Stimulated activated CD4-positive, alpha-beta T cell treated with anti-CD3 and anti-CD28 coated beads, Interleukin-2, amount 100 ng/mL, for 48 hours (primary cell): ENCODE measurements at regions not wholly inside any gene's neighbourhood (a gene's known extent, or its start where the extent isn't known, plus 50 kb on each side); places are given as distances from the start of the nearest gene placed in this dataset.
A peak's percentile ranks its signal among the peaks of the same experiment; 100 is the strongest.
"Not testable (repeated sequence)": the region's sequence is repeated elsewhere in the genome, so short reads cannot be mapped to it uniquely, and the experiment has no call there.

Experiments
- DNase-seq, 2 donors: peaks; one replicate each; pipeline ENCODE4 v3.0.0-alpha.2; 2020

GRCh38 chr11:135075740-135076139 lies 663.7 kb upstream of the B3GAT1 start:
- peak; percentile 64 to 65 for DNase-seq

- DNase-seq = no peak
Measured at GRCh38 chr11:135074397-135074998, 662.5 kb upstream of the B3GAT1 start.

DNA sequence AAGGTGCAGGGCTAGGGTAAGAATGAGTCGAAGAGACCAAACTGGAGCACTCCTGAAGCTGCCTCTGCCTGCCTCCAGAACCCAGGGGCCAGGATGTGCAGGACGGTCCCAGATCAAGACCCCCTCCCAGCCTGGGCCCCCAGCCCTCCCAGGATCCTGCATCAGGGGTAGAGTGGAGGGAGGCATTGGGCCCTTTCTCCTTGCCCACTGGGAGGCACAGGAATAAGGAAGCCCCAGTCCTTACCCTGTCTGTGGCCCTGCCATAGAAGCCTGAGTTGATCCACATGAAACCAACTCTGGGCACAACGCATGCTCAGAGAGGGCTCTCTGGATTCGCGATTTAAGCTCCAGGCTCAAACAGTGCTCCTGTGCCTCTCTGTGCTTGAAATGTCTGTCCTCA lies 661.8 kb upstream of the B3GAT1 start:
- no peak for DNase-seq

GRCh38 chr11:135073381-135073780 lies 661.3 kb upstream of the B3GAT1 start:
- DNase-seq = no peak

DNA sequence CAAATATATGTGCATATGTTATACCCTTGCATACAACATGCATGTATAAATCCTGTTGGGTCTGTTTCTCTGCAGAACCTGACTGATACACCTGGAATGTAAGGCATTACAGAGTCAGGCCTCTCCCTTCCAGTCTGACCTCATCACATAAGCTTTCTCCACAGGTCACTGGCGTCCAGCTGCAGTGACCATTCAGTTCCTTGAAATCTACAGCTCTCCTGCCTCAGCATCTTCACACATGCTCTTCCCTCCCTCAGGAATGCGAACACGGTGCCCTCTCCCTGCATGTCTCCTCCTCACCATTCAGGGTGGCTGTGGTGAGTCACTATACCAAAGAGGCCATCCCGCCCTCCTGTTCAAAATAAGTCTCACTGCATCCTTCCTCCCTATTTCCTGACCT lies 657.8 kb upstream of the B3GAT1 start:
- no peak for DNase-seq

- no peak for DNase-seq
Measured at GRCh38 chr11:135069063-135069462, 657.0 kb upstream of the B3GAT1 start.

- no peak for DNase-seq
Measured at GRCh38 chr11:135062994-135063393, 651.0 kb upstream of the B3GAT1 start.

DNA sequence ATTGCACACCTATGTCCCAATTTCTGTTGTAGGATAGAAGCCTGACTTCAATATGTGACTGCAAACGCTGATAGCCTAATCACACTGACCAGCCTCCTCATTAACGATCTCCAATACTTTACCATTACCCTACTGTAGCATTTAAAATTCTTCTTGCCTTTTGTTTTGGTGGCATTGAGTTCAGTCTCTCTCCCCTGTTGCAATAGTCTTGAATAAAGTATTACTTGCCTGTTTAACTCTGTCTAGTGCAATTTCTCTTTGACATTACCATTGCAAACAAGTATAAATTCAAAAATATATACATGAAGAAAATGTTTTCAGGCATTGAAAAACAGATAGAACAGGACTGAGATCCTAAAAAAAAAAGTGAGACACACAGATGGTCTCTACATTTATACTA lies 649.1 kb upstream of the B3GAT1 start:
- no peak for DNase-seq

DNA sequence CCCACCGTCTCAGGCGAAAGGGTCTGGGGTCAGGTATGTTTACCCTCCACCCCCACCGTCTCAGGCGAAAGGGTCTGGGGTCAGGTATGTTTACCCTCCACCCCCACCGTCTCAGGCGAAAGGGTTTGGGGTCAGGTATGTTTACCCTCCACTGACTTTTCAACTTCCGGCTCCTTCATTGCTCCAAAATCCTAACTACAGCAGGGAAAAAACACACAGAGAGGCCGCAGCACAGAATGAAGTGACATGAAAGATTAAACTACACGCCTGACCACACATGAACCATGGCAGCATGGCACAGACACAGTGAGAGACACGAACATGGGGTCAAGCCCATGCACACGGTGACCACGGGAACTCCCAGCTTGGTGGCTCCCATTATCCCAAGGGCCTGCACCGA lies 634.9 kb upstream of the B3GAT1 start:
- DNase-seq = no peak

GRCh38 chr11:135046556-135046955 lies 634.5 kb upstream of the B3GAT1 start:
- DNase-seq = no peak

- no peak for DNase-seq
Measured at GRCh38 chr11:135043434-135043833, 631.4 kb upstream of the B3GAT1 start.

GRCh38 chr11:135037828-135038227 lies 625.8 kb upstream of the B3GAT1 start:
- no peak for DNase-seq

- no peak for DNase-seq
Measured at GRCh38 chr11:135036488-135037297, 624.7 kb upstream of the B3GAT1 start.

DNA sequence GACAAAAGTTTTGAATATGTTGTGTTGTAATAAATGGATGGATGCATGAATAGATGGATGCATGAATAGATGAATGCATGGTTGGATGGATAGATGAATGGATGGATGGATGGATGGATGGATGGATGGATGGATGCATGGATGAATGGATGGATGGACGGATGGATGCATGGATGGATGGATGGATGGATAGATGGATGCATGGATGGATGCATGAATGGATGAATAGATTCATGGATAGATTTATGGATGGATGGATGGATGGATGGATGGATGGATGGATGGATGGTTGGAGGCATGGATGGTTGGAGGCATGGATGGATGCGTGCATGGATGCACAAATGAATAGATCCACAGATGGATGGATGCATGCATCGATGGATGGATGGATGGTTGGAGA lies 623.2 kb upstream of the B3GAT1 start:
- no peak for DNase-seq

GRCh38 chr11:135033540-135033939 lies 621.5 kb upstream of the B3GAT1 start:
- no peak for DNase-seq

GRCh38 chr11:135031205-135031989 lies 619.4 kb upstream of the B3GAT1 start:
- no peak for DNase-seq

DNA sequence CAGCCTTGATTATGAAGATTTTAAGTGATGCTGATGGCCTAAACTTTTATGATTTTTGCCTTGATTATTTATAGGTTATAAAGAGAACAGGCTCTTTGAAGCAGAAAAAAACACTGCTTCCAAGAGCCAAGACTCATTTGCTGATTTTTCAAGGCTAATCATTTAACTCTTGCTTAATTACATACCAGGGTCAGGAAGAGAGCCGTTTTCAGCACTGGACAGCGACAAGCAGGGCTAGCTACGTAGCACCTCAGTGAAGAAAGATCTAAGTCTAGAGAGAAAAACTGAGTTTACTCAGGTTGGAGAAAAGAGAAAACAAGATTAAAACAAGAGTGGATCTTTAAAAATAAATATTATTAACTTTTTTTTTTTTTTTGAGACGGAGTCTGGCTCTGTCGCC lies 615.4 kb upstream of the B3GAT1 start:
- no peak for DNase-seq

DNA sequence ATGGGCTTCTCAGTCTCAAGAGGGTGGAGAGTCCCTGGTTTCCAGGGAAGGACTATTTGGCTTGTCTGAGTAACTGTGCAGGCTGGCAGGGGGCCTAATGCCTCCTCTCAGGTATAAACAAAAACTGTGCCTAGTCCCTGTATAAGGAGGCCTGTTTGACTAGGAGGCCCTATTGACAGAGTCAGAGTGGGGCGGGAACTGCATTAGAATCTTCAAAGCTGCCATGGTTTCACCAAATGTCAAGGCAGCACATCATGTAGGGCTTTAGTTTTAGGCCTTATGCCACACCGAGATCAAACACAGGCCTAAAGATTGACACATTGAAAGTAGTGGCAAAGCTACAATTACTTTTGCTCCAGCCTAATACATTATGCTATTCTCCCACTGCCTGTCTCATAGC lies 611.5 kb upstream of the B3GAT1 start:
- DNase-seq = no peak

GRCh38 chr11:135022454-135022853 lies 610.4 kb upstream of the B3GAT1 start:
- DNase-seq = no peak

DNA sequence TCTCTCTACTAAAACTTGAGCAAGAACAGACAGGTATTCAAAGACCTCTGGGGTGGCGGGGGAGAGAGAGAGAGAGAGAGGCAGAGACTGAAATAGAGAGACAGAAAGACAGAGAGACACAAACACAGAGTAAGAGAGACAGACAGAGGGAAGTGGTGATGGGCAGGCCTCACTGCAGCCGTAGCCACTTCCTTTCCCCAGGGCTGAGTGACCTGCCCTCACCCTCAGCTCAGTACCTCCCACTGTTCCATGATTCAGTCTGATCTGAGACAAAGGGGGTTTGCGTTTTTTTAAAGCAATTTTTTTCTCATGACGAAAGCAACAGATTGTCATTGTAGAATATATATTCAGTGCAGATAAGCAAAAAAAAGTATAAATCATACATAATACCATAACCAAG lies 607.9 kb upstream of the B3GAT1 start:
- DNase-seq = no peak

DNA sequence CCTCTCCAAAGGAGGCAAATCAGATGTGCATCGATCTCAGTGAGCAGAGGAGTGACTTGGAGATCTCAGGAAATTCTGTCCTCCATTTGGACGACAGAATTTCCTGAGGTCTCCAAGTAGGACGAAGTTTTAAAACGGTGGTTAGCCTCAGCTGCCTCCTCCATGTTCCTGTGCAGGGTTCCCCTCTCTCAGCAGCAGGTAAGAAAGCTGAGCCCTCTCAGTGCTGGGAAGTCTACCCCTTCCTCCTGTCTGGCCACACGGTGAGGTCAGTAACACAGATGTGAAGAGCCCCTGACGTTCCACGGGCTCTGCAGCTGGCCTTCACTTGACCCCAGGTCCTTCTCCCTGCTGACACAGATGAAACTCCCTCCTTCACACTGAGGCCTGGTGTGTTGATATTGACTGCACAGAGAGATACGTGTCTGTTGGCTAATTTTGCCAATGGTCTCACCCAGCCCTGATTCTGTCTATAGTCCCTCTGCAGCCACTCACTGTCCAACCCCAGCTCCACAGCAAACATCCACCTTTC lies 607.4 kb upstream of the B3GAT1 start:
- DNase-seq = no peak

- DNase-seq = no peak
Measured at GRCh38 chr11:135017296-135017695, 605.3 kb upstream of the B3GAT1 start.

GRCh38 chr11:135015966-135016365 lies 603.9 kb upstream of the B3GAT1 start:
- no peak for DNase-seq

DNA sequence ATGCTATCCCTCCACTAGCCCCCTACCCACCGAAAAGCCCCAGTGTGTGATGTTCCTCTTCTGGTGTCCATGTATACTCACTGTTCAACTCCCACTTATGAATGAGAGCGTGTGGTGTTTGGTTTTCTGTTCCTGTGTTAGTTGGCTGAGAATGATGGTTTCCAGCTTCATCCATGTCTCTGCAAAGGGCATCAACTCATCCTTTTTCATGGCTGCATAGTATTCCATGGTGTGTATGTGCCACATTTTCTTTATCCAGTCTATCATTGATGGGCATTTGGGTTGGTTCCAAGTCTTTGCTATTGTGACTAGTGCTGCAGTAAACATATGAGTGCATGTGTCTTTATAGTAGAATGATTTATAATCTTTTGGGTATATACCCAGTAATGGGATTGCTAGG lies 599.3 kb upstream of the B3GAT1 start:
- not testable (repeated sequence) for DNase-seq
